ENCODE measurements at regions not wholly inside any gene's neighbourhood (a gene's known extent, or its start where the extent isn't known, plus 50 kb on each side); places are given as distances from the start of the nearest gene placed in this dataset.

DNA sequence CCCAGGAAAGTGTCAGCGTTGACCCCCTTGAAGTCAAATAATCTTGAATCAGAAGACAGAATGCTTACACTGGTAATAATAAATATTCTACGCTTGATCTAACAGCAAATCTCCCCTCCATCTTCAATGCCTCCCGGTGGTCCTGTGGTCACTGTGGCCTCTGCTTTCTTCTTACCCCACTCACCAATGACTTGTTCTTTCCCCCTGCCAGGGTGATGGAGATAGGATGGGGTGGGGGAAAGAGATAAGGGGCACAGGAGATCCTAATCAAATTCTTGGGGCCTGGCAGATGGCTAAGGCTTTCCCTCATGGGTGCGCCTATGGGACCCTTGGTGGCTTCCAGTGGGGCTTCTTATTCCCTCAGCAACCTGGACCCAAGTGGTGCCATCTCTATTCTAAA, 152.6 kb upstream of the EGFLAM start:
- DNase-seq (no peak), ATAC-seq (no peak)
- Mint-ChIP-seq H3K36me3 (ENCODE audit: low read depth) (no peaks in the 10 kb centered on the region), H3K27me3 (peaks cover 10% of the 10 kb centered on the region), H3K27ac (no peak overlapping the region), H3K4me3 (no peak overlapping the region), H3K4me1 (no peaks in the 10 kb centered on the region)
- H3K9me3 ChIP-seq (ENCODE audit: control insufficient read depth, low read length, poor library complexity, severe bottlenecking), result no peaks in the 10 kb centered on the region

DNA sequence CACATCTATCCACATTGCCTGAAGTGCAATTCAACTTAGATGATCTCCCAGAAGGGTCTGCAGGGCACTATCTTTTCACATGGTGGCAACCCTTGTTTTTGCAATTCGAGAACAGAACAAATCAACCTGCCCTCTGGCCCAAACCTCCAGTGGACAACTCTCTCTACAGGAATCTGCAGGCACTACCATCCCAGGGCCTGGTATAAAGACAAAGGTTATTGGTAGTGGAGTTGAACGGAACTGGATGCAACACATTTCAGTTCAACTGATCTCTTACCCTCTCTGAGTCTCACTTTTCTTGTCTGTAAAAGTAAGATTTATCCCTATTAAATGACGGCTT, 153.2 kb upstream of the EGFLAM start:
- no peak overlapping the region for H3K27ac Mint-ChIP-seq
- H3K36me3 Mint-ChIP-seq (ENCODE audit: low read depth), result no peaks in the 10 kb centered on the region
- DNase-seq (no peak), ATAC-seq (no peak)
- H3K4me3 Mint-ChIP-seq, result no peak overlapping the region
- H3K9me3 ChIP-seq (ENCODE audit: control insufficient read depth, low read length, poor library complexity, severe bottlenecking), result no peaks in the 10 kb centered on the region
- peaks cover 8% of the 10 kb centered on the region for H3K27me3 Mint-ChIP-seq
- no peaks in the 10 kb centered on the region for H3K4me1 Mint-ChIP-seq

DNA sequence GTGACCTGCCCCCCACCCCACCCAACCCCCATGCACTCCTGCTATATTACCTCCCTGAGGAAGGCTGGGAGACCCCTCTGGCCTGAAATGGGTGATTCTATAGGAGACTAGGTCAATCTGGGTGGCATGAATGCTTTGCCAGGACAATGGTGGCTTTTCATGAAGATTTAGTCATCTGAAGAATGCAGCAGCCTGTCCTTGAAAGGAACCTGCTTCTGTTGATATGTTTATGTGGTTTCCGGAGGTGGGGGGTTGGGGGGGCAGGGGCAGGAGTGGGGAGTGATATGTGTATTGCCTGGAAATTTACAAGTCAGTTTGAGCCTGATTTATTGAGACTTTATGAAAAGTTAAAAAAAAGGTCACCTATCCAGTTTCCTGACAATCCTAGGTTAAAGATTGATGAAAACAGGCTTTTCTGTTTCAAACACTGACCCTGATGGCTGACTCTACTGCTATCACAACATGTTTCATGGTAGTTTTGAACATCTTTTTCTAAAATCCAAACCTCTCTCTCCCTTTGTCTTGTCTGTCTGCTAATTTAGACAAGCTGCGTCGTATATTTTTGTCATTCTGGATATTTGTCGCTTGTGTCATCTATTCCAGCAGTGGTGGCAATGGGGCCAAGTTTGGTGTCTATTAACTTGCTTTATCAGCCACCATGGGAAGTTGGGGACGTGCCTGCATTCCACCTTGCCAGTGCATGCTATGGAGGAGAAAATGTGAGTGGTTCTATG, 153.7 kb upstream of the EGFLAM start:
- Mint-ChIP-seq H3K27me3 (peaks cover 8% of the 10 kb centered on the region), H3K4me3 (no peak overlapping the region), H3K36me3 (ENCODE audit: low read depth) (no peaks in the 10 kb centered on the region), H3K4me1 (no peaks in the 10 kb centered on the region), H3K27ac (no peak overlapping the region)
- DNase-seq (no peak), ATAC-seq (no peak)
- H3K9me3 ChIP-seq (ENCODE audit: control insufficient read depth, low read length, poor library complexity, severe bottlenecking), result no peaks in the 10 kb centered on the region

DNA sequence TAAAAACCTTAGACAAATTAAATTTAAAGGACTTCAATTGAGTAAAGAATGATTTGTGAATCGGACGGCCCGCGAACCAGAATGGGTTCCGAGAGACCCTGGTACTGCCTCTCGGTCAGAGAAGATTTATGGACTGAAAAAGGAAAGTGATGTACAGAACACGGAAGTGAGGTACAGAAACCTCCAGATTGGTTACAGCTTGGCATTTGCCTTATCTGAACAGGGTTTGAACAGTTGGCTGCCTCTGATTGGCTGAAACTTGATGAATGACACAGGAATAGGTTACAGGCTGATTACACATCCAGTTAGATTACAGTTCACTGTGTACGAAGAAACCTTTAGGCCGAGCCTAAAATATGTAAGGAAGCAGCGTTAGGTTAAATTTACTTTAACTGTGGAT, 156.5 kb upstream of the EGFLAM start:
- no peak overlapping the region for H3K27ac Mint-ChIP-seq
- H3K36me3 Mint-ChIP-seq (ENCODE audit: low read depth), result no peaks in the 10 kb centered on the region
- DNase-seq, result no peak
- no peaks in the 10 kb centered on the region for H3K9me3 ChIP-seq (ENCODE audit: control insufficient read depth, low read length, poor library complexity, severe bottlenecking)
- no peak for ATAC-seq
- no peaks in the 10 kb centered on the region for H3K4me1 Mint-ChIP-seq
- H3K27me3 Mint-ChIP-seq, result peaks cover 8% of the 10 kb centered on the region
- no peak overlapping the region for H3K4me3 Mint-ChIP-seq

DNA sequence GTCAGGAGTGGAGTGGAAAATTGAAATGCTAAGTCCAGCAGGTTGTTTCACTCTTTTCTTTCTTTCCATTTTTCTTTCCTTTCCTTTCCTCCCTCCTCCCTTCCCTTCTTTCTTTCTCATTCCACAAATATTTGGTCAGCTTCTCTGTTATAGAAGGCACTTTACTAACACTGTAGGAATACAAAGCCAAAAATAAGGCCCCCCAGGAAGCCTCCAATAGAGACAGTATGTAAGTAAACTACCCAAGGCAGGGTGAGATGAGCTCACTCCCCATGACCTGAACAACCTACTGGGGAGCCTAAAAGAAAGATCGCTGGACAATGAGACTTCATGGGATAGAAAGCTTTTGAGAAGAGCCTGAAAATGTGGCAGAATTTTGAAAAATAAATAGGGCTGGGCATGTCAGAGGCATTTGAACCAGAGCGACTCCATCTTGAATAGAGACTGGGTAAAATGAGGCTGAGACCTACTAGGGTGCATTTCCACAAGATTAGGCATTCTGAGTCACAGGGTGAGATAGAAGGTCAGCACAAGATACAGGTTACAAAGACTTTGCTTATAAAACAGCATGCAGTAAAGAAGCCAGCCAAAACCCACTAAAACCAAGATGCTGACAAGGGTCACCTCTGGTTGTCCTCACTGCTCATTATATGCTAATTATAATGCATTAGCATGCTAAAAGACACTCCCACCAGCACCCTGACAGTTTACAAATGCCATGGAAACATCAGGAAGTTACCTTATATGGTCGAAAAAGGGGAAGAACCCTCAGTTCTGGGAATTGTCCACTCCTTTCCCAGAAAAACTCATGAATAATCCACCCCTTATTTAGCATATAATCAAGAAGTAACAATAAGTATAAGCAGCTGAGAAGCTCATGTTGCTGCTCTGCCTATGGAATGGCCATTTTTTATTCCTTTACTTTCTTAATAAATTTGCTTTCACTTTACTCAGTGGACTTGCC, 158.9 kb upstream of the EGFLAM start:
- Mint-ChIP-seq H3K4me1 (no peaks in the 10 kb centered on the region), H3K4me3 (no peak overlapping the region), H3K27me3 (no peaks in the 10 kb centered on the region), H3K27ac (no peak overlapping the region), H3K36me3 (ENCODE audit: low read depth) (no peaks in the 10 kb centered on the region)
- ATAC-seq (no peak), DNase-seq (no peak)
- no peaks in the 10 kb centered on the region for H3K9me3 ChIP-seq (ENCODE audit: control insufficient read depth, low read length, poor library complexity, severe bottlenecking)

DNA sequence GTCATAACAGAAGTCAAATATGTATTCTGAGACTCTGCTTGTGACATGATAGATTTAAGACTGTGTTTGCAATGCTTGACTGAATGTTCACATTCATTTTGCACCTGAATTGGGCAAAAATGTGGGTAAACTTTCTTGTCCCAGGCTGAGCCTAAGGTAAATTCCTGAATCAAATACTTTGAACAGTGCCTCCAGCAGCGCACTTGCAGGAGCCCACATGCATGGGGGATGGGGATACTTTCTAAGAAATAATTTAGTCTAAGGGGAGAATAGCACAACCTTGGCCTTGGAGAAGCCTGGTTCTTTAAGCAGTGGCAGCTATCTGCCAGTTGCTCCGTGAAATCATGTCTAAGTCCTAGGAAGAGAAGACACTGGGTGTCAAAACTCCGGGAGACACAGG, 163.5 kb upstream of the EGFLAM start:
- no peak for ATAC-seq
- H3K9me3 ChIP-seq (ENCODE audit: control insufficient read depth, low read length, poor library complexity, severe bottlenecking), result no peaks in the 10 kb centered on the region
- no peaks in the 10 kb centered on the region for H3K27me3 Mint-ChIP-seq
- H3K36me3 Mint-ChIP-seq (ENCODE audit: low read depth), result no peaks in the 10 kb centered on the region
- no peak for DNase-seq
- no peak overlapping the region for H3K27ac Mint-ChIP-seq
- H3K4me1 Mint-ChIP-seq, result no peaks in the 10 kb centered on the region
- H3K4me3 Mint-ChIP-seq, result no peak overlapping the region

DNA sequence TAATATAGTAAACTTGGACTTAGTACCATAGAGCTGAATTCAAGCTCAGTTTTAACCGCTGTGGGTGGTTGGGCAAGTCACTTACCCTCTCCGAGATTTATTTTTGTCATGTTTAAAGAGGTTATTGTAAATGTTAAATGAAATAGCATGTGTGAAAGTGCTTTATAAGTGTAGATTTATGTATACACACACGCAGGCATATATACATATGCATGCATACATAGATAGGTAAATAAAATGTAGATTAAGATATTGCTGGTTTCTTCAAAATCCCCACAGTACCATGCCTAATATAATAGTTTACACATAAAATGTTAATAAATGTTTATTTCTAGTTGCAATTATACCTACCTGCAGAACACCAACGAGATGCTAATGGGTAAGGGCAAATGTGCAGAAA, 164.5 kb upstream of the EGFLAM start:
- Mint-ChIP-seq H3K27ac (no peak overlapping the region), H3K4me3 (no peak overlapping the region), H3K4me1 (no peaks in the 10 kb centered on the region), H3K36me3 (ENCODE audit: low read depth) (no peaks in the 10 kb centered on the region), H3K27me3 (no peaks in the 10 kb centered on the region)
- DNase-seq (no peak), ATAC-seq (no peak)
- no peaks in the 10 kb centered on the region for H3K9me3 ChIP-seq (ENCODE audit: control insufficient read depth, low read length, poor library complexity, severe bottlenecking)

DNA sequence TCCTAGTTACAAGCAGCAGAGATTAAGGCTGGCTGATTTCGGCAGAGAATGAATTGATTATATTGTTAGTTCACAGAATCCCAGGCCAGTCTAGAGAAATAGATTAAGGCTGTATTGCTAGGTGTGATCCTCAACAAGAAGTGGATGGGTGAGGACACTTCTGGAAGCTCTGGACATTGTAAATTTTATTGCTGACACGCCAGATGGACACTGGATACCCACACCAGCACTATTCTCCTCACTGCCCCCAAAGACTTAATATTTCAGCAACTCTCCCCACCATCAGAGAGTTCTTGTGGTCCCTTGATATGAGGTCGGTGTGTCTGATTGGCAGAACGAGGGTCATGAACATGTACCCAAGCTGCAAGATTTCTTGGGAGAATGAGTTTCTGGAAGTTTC, 171.6 kb upstream of the EGFLAM start:
- Mint-ChIP-seq H3K27me3 (no peaks in the 10 kb centered on the region), H3K4me1 (no peaks in the 10 kb centered on the region), H3K36me3 (ENCODE audit: low read depth) (no peaks in the 10 kb centered on the region), H3K4me3 (no peak overlapping the region), H3K27ac (no peak overlapping the region)
- no peaks in the 10 kb centered on the region for H3K9me3 ChIP-seq (ENCODE audit: control insufficient read depth, low read length, poor library complexity, severe bottlenecking)
- no peak for ATAC-seq
- DNase-seq, result no peak

DNA sequence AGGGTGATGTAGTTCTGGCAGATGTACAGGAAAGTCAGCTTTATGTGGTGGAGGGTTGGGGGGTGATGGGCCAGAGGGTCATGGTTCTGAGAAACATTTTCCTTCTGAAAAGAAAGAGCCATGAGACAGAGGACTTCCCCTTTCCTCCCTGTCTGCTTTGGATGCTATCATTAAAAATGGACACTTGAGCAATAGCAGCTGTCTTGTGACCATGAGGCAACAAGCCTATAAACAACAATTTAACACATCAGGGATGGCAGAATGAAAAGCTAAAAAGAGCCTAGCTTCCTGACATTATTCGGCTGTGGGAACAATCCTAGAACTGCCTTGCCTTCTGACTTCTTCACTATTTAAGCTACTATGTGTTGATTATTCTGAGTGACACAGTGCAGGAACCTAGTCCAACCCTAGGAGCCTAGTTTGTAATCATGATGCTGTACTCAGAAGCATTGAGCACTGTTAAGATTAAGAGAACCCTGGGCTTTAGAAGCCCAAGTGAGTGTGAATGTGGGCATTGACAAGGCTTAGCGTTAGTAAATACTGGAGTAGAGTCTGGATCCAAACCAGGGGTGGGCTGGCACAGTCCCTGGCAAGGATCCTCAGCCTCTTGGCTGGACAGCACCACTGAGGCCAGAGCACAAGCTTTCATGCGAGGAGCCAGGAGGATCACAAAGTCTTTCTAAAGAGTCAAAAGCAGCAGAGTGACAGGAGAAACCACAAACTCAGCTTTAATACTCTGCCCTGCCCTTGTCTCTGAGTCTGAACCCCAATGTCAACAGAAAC, 178.5 kb upstream of the EGFLAM start:
- Mint-ChIP-seq H3K27me3 (no peaks in the 10 kb centered on the region), H3K4me1 (no peaks in the 10 kb centered on the region), H3K27ac (no peak overlapping the region), H3K4me3 (no peak overlapping the region), H3K36me3 (ENCODE audit: low read depth) (no peaks in the 10 kb centered on the region)
- no peaks in the 10 kb centered on the region for H3K9me3 ChIP-seq (ENCODE audit: control insufficient read depth, low read length, poor library complexity, severe bottlenecking)
- no peak for ATAC-seq
- DNase-seq, result no peak

DNA sequence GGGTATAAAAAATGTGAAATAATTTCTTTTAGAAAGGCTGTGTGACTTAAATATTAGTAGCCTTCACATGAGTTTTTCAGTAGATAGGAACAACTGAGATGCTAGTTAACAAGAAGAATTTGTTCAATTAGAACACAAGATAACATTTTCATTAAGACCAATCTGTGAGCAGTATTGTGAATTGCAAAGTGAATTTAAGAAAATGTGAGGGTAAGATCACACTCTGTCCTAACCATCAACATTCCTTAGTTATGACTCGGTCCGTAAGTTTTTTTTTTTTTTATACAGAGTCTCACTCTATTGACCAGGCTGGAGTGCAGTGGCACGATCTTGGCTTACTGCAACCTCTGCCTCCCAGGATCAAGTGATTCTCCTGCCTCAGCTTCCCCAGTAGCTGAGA, 180.2 kb upstream of the EGFLAM start:
- Mint-ChIP-seq H3K36me3 (ENCODE audit: low read depth) (no peaks in the 10 kb centered on the region), H3K27ac (no peak overlapping the region), H3K4me1 (no peaks in the 10 kb centered on the region), H3K27me3 (no peaks in the 10 kb centered on the region), H3K4me3 (no peak overlapping the region)
- DNase-seq (no peak), ATAC-seq (no peak)
- H3K9me3 ChIP-seq (ENCODE audit: control insufficient read depth, low read length, poor library complexity, severe bottlenecking), result no peaks in the 10 kb centered on the region

DNA sequence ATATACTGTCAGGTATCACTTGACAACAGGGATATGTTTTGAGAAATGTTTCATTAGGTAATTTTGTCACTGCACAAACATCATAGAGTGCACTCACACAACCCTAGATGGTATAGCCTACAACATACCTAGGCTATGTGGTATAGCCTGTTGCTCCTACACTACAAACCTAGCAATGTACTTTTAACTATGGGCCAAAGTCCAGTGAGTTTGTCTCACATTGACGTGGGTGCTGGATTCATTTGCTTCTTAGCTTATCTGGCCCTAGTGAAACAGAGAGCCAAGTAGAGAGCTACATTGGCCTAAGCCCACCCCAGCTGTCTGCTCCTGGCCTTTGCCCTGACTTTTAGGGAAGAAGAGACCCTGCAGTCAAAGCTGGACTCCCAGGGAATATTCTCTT, 180.7 kb upstream of the EGFLAM start:
- DNase-seq (no peak), ATAC-seq (no peak)
- H3K4me3 Mint-ChIP-seq, result no peak overlapping the region
- no peaks in the 10 kb centered on the region for H3K27me3 Mint-ChIP-seq
- H3K9me3 ChIP-seq (ENCODE audit: control insufficient read depth, low read length, poor library complexity, severe bottlenecking), result no peaks in the 10 kb centered on the region
- H3K4me1 Mint-ChIP-seq, result no peaks in the 10 kb centered on the region
- H3K27ac Mint-ChIP-seq, result no peak overlapping the region
- H3K36me3 Mint-ChIP-seq (ENCODE audit: low read depth), result no peaks in the 10 kb centered on the region

DNA sequence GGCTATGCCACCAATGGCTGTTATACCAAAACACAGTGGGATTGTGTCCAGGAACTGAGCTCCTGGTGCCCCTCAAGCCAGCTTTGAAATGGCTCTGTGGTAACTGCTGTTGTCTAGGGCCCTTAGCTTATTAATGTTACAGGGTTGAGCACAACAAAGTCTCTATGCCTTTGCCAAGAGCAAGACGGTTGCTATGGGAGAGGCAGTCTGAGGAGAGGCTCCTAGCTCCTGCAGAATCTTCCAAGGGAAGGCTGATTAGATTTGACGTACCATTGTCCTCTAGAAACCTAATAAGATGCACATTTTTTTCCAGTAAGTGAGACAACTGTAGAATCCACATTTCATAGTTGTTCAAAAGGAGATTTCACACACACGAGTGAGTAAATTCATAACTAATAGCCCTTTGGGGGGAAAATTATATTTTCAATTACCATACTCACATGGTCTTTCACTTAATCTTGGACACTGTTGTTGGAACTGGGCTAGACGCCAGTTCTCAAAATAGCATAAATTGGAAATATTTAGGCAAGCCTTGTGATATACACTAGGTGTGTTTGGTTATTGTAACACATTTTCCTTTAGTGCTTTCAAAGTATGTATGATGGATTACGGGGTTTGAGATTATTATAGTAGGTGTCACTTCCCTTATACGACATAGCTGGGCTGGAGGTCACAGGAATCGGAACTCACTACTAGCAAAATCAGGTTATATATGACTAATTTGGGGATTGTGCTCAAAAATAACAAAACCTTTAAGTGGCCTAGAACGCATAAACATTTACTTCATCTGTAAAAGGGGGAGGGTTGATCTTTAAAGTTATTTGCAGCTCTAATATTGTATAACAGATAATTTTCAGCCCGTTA, 186.3 kb upstream of the EGFLAM start:
- DNase-seq (no peak), ATAC-seq (no peak)
- Mint-ChIP-seq H3K27ac (no peak overlapping the region), H3K27me3 (no peaks in the 10 kb centered on the region), H3K36me3 (ENCODE audit: low read depth) (no peaks in the 10 kb centered on the region), H3K4me3 (no peak overlapping the region), H3K4me1 (no peaks in the 10 kb centered on the region)
- no peaks in the 10 kb centered on the region for H3K9me3 ChIP-seq (ENCODE audit: control insufficient read depth, low read length, poor library complexity, severe bottlenecking)
